SK-N-SH treated with all-trans-retinoic acid at 6 μM for 48 hours (cell line): ENCODE measurements at regions not wholly inside any gene's neighbourhood (a gene's known extent, or its start where the extent isn't known, plus 50 kb on each side); places are given as distances from the start of the nearest gene placed in this dataset.
"Not testable (repeated sequence)": the region's sequence is repeated elsewhere in the genome, so short reads cannot be mapped to it uniquely, and the experiment has no call there.

ENCODE experiments used
- OSR1 ChIP-seq: fragments of 250-450 bp; sonication (Bioruptor Pico); IDR thresholded peaks from 2 replicates; pipeline ENCODE4 v1.8.0; 2022; ENCODE audit warnings: moderate library complexity, mild to moderate bottlenecking, inconsistent platforms
- TF ChIP-seq, protein P1 (sequence below): fragments of 250-450 bp; sonication (Bioruptor Pico); IDR thresholded peaks from 2 replicates; pipeline ENCODE4 v1.5.0; 2020; ENCODE audit warnings: mild to moderate bottlenecking, moderate library complexity

DNA sequence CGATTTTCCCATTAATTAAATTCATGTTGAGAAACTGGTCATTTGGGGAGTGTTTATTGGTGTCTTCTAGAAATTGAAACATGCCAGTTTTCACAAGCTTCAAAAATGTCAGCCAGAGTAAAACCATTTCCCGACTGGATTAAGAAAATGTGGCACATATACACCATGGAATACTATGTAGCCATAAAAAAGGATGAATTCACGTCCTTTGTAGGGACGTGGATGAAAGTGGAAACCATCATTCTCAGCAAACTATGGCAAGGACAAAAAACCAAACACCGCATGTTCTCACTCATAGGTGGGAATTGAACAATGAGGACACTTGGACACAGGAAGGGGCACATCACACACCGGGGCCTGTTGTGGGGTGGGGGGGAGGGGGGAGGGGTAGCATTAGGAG is 162.1 kb upstream of the FGF13 start:
- not testable (repeated sequence) for TF ChIP-seq OSR1
- TF ChIP-seq, protein P1, sequence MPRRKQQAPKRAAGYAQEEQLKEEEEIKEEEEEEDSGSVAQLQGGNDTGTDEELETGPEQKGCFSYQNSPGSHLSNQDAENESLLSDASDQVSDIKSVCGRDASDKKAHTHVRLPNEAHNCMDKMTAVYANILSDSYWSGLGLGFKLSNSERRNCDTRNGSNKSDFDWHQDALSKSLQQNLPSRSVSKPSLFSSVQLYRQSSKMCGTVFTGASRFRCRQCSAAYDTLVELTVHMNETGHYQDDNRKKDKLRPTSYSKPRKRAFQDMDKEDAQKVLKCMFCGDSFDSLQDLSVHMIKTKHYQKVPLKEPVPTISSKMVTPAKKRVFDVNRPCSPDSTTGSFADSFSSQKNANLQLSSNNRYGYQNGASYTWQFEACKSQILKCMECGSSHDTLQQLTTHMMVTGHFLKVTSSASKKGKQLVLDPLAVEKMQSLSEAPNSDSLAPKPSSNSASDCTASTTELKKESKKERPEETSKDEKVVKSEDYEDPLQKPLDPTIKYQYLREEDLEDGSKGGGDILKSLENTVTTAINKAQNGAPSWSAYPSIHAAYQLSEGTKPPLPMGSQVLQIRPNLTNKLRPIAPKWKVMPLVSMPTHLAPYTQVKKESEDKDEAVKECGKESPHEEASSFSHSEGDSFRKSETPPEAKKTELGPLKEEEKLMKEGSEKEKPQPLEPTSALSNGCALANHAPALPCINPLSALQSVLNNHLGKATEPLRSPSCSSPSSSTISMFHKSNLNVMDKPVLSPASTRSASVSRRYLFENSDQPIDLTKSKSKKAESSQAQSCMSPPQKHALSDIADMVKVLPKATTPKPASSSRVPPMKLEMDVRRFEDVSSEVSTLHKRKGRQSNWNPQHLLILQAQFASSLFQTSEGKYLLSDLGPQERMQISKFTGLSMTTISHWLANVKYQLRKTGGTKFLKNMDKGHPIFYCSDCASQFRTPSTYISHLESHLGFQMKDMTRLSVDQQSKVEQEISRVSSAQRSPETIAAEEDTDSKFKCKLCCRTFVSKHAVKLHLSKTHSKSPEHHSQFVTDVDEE (CRISPR knock-in tag) = not testable (repeated sequence)
